Spinal cord (tissue), 9 donors: ENCODE measurements at regions not wholly inside any gene's neighbourhood (a gene's known extent, or its start where the extent isn't known, plus 50 kb on each side); places are given as distances from the start of the nearest gene placed in this dataset.

ENCODE experiments used
- DNase-seq, 6 donors: peaks; one replicate each; pipeline versions ENCODE4 v3.0.0 to v3.0.0-alpha.2; 2013 to 2015; ENCODE audit warnings: low spot score in 6 of 6, low read depth in 4 of 6
- H3K27ac ChIP-seq: one replicate; pipeline ENCODE4 v1.5.1; 2013; ENCODE audit warnings: low read depth, low read length, control low read depth
- H3K27me3 ChIP-seq: one replicate; pipeline ENCODE4 v1.6.1; 2013; ENCODE audit warnings: low read length; ENCODE audit not compliant: control insufficient read depth, insufficient read depth
- H3K36me3 ChIP-seq: one replicate; pipeline ENCODE4 v1.6.1; 2013; ENCODE audit warnings: low read length; ENCODE audit not compliant: control insufficient read depth, insufficient read depth
- H3K4me1 ChIP-seq: one replicate; pipeline ENCODE4 v1.6.1; 2013; ENCODE audit warnings: low read length; ENCODE audit not compliant: control insufficient read depth, insufficient read depth
- H3K4me3 ChIP-seq: one replicate; pipeline ENCODE4 v1.5.1; 2013; ENCODE audit warnings: low read depth, low read length, control low read depth
- H3K9me3 ChIP-seq: one replicate; pipeline ENCODE4 v1.6.1; 2013; ENCODE audit warnings: low read length; ENCODE audit not compliant: control insufficient read depth, insufficient read depth
- WGBS: methylation state at CpG from one replicate; pipeline ENCODE4 v1.1.5; 2013; ENCODE audit warnings: missing lambda C conversion rate; ENCODE audit not compliant: insufficient coverage; 5-methylcytosine and 5-hydroxymethylcytosine counted together
- donor health status: healthy.

GRCh38 chr12:41122894-41123293 lies 65.2 kb upstream of the PDZRN4 start:
- H3K27me3 ChIP-seq: no peaks in the 10 kb centered on the region
- no peaks in the 10 kb centered on the region for H3K4me1 ChIP-seq
- no peak overlapping the region for H3K27ac ChIP-seq
- no peaks in the 10 kb centered on the region for H3K36me3 ChIP-seq
- DNase-seq: no peak
- H3K9me3 ChIP-seq: no peaks in the 10 kb centered on the region
- H3K4me3 ChIP-seq: no peak overlapping the region
- 50% methylated on average over 1 of the region's 3 CpGs for WGBS

GRCh38 chr12:41123871-41124270 lies 64.2 kb upstream of the PDZRN4 start:
- no peaks in the 10 kb centered on the region for H3K4me1 ChIP-seq
- no peaks in the 10 kb centered on the region for H3K9me3 ChIP-seq
- no peak overlapping the region for H3K4me3 ChIP-seq
- peak in 1 of 6 donors; percentile 75 for DNase-seq
- 86% methylated on average over 1 of the region's 1 CpG for WGBS
- H3K36me3 ChIP-seq: no peaks in the 10 kb centered on the region
- no peak overlapping the region for H3K27ac ChIP-seq
- no peaks in the 10 kb centered on the region for H3K27me3 ChIP-seq
